ENCODE measurements at regions not wholly inside any gene's neighbourhood (a gene's known extent, or its start where the extent isn't known, plus 50 kb on each side); places are given as distances from the start of the nearest gene placed in this dataset.

- no peak for TF ChIP-seq CTCF (conservative IDR thresholded peaks at IDR 0.05; ENCODE audit: low read depth in 2 of 2)
- no peak for TF ChIP-seq EZH2 (IDR thresholded peaks at IDR 0.05; ENCODE audit: low read depth, unreplicated experiment)
Observed at GRCh38 chr9:14482856-14483255, 168.9 kb upstream of the NFIB start.
